Mesothelial cell of epicardium (in vitro differentiated cells): ENCODE measurements at regions not wholly inside any gene's neighbourhood (a gene's known extent, or its start where the extent isn't known, plus 50 kb on each side); places are given as distances from the start of the nearest gene placed in this dataset.
"Not testable (repeated sequence)": the region's sequence is repeated elsewhere in the genome, so short reads cannot be mapped to it uniquely, and the experiment has no call there.

Experiments
- DNase-seq, 2 experiments: peaks; one replicate each; pipeline ENCODE4 v3.0.0; 2021; ENCODE audit warnings: low spot score in 2 of 2; ENCODE audit not compliant: unreplicated experiment in 2 of 2
- H3K27ac Mint-ChIP-seq: 2 replicates; pipeline ENCODE4 v1.8.0; 2021; ENCODE audit warnings: mixed read lengths
- H3K27me3 Mint-ChIP-seq: 2 replicates; pipeline ENCODE4 v1.8.0; 2021; ENCODE audit warnings: low read depth, mixed read lengths
- H3K36me3 Mint-ChIP-seq: 2 replicates; pipeline ENCODE4 v1.8.0; 2021; ENCODE audit warnings: mixed read lengths
- H3K4me1 Mint-ChIP-seq: 2 replicates; pipeline ENCODE4 v1.8.0; 2021; ENCODE audit warnings: mixed read lengths
- H3K4me3 Mint-ChIP-seq: 2 replicates; pipeline ENCODE4 v1.8.0; 2021; ENCODE audit warnings: mild to moderate bottlenecking, moderate library complexity, mixed read lengths
- H3K9me3 Mint-ChIP-seq: 2 replicates; pipeline ENCODE4 v1.8.0; 2021; ENCODE audit warnings: mixed read lengths
- TF ChIP-seq, protein P1 (sequence below): fragments of 200-600 bp; sonication (generic); IDR thresholded peaks from one replicate; pipeline ENCODE4 v1.5.0; 2021; ENCODE audit warnings: antibody characterized with exemption; ENCODE audit not compliant: unreplicated experiment

DNA sequence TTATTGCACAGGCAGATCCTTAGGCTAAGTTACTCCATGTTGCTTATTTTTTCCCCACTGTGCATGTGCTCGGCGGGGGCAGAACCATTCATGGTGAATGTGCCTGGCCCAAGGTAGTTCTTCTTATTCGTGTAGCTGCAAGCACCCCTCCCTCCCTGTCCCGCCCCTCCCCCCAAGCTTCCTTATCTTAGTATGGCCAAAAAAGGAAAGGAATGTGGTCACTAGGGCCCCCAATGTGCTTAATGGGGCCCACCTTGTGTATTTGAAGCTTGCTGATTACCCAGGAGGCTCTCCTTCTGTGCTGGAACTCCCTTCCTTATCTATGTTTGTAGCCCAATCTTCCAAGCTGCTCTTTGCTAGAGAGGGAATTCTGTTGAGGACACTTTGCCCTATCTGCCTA, 1259.7 kb upstream of the RAG2 start:
- no peak overlapping the region for H3K4me3 Mint-ChIP-seq
- no peak overlapping the region for H3K27ac Mint-ChIP-seq
- no peaks in the 10 kb centered on the region for H3K27me3 Mint-ChIP-seq
- DNase-seq: no peak
- H3K9me3 Mint-ChIP-seq: peaks cover 4% of the 10 kb centered on the region
- no peaks in the 10 kb centered on the region for H3K36me3 Mint-ChIP-seq
- TF ChIP-seq, protein P1, sequence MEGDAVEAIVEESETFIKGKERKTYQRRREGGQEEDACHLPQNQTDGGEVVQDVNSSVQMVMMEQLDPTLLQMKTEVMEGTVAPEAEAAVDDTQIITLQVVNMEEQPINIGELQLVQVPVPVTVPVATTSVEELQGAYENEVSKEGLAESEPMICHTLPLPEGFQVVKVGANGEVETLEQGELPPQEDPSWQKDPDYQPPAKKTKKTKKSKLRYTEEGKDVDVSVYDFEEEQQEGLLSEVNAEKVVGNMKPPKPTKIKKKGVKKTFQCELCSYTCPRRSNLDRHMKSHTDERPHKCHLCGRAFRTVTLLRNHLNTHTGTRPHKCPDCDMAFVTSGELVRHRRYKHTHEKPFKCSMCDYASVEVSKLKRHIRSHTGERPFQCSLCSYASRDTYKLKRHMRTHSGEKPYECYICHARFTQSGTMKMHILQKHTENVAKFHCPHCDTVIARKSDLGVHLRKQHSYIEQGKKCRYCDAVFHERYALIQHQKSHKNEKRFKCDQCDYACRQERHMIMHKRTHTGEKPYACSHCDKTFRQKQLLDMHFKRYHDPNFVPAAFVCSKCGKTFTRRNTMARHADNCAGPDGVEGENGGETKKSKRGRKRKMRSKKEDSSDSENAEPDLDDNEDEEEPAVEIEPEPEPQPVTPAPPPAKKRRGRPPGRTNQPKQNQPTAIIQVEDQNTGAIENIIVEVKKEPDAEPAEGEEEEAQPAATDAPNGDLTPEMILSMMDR: no peak
- peaks cover 8% of the 10 kb centered on the region for H3K4me1 Mint-ChIP-seq

DNA sequence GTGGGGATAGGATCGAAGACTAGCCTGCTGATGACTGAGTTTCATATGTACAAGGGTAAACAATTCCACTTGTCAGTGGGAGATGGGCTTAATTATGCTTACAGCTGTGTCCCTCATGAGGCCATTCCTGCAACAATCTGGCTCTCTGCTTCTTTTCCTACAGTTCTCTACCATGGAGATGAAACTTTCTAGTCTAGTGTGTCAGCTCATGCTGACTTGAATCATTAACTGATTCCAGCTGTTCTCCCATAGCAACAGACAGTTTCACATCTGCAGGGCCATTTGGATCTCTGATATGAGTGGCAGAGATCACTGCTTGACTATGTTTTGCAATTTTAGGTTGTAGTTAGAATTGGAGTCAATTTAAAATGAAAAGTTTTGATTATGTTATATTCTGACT, 1251.7 kb upstream of the RAG2 start:
- H3K36me3 Mint-ChIP-seq: no peaks in the 10 kb centered on the region
- H3K4me1 Mint-ChIP-seq: peaks cover 6% of the 10 kb centered on the region
- H3K27me3 Mint-ChIP-seq: no peaks in the 10 kb centered on the region
- DNase-seq: no peak
- H3K9me3 Mint-ChIP-seq: no peaks in the 10 kb centered on the region
- TF ChIP-seq, protein P1: no peak
- no peak overlapping the region for H3K4me3 Mint-ChIP-seq
- H3K27ac Mint-ChIP-seq: no peak overlapping the region

DNA sequence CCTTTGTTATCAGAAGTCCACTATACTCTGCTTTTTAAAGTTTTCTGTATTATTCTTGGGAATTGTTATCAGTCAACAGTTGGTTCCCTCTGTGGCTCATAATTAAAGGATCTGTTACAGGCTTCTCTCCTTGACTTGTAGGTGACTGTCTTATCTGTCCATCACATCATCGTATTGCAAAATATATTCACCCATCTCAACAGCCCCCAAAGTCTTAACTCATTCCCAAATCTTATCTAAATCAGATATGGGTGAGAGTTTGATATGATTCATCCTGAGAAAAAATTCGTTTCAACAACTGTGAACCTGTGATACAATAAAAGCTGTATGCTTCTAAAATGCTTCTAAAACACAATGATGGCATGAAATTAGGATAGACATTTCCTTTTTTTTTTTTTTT, 1245.6 kb upstream of the RAG2 start:
- H3K9me3 Mint-ChIP-seq: peaks cover 5% of the 10 kb centered on the region
- no peak overlapping the region for H3K27ac Mint-ChIP-seq
- DNase-seq: no peak
- TF ChIP-seq, protein P1: no peak
- no peak overlapping the region for H3K4me3 Mint-ChIP-seq
- no peaks in the 10 kb centered on the region for H3K36me3 Mint-ChIP-seq
- H3K27me3 Mint-ChIP-seq: no peaks in the 10 kb centered on the region
- H3K4me1 Mint-ChIP-seq: peaks cover 6% of the 10 kb centered on the region

DNA sequence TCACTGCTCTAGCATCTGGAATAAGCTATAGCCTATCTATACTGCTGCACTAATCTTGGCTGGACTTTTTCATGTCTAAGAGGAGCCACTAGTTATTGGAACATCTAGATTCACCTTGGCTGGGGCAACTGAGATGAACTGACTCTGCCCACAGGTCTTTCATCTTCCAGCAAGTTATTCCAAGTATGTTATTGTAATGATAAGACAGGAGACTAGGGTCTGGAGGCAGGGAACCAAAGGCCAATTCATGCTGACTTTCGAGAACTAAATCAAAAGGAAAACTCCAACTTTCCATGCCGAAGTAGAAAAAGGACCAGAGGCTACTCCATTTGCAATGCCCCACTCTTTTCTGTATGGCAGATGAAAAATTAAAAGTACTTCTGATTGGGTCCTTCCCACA, 1243.0 kb upstream of the RAG2 start:
- DNase-seq: no peak

DNA sequence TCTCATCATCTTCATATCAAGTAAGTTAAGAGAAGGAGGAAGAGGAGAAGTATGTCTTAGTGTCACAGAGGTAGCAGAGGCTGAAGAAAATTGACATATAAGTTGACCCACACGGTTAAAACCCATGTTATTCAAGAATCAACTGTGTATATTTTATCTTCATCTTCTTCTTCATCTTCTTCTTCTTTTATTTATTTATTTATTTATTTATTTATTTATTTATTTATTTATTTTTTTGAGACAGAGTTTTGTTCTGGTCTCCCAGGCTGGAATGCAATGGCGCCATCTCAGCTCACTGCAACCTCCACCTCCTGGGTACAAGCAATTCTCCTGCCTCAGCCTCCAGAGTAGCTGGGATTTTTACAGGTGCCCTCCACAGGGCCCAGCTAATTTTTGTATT, 1242.3 kb upstream of the RAG2 start:
- H3K27ac Mint-ChIP-seq, DNase-seq, H3K9me3 Mint-ChIP-seq, H3K27me3 Mint-ChIP-seq, H3K4me3 Mint-ChIP-seq, H3K36me3 Mint-ChIP-seq, H3K4me1 Mint-ChIP-seq: not testable (repeated sequence)

More for the DNA sequence above, 1243.0 kb upstream of the RAG2 start:
- no peaks in the 10 kb centered on the region for H3K27me3 Mint-ChIP-seq
- peaks cover 5% of the 10 kb centered on the region for H3K9me3 Mint-ChIP-seq
- TF ChIP-seq, protein P1: no peak
- H3K4me1 Mint-ChIP-seq: peaks cover 6% of the 10 kb centered on the region
- no peaks in the 10 kb centered on the region for H3K36me3 Mint-ChIP-seq
- no peak overlapping the region for H3K4me3 Mint-ChIP-seq
- H3K27ac Mint-ChIP-seq: no peak overlapping the region

DNA sequence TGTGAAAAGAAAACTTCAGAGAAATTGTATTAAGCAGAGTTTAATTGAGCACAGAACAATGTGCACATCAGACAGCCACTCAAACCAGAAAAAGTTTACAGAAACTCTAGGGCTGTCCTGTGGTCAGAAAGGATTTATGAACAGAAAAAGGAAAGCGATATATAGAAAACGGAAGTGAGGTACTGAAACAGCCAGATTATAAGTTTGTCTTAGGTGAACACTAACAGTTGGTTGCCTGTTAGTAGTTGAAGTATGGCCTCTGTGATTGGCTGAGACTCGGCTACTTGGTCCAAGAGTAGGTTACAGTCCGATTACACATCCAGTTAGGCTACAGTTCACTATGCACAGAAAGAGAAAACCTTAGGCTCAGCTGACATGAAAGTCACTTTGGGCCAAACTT, 1232.5 kb upstream of the RAG2 start:
- Mint-ChIP-seq H3K4me3 (no peak overlapping the region), H3K36me3 (no peaks in the 10 kb centered on the region), H3K4me1 (no peaks in the 10 kb centered on the region), H3K27ac (no peak overlapping the region), H3K27me3 (no peaks in the 10 kb centered on the region), H3K9me3 (no peaks in the 10 kb centered on the region)
- no peak for DNase-seq
- TF ChIP-seq, protein P1: no peak
